ENCODE measurements at regions not wholly inside any gene's neighbourhood (a gene's known extent, or its start where the extent isn't known, plus 50 kb on each side); places are given as distances from the start of the nearest gene placed in this dataset.

DNA sequence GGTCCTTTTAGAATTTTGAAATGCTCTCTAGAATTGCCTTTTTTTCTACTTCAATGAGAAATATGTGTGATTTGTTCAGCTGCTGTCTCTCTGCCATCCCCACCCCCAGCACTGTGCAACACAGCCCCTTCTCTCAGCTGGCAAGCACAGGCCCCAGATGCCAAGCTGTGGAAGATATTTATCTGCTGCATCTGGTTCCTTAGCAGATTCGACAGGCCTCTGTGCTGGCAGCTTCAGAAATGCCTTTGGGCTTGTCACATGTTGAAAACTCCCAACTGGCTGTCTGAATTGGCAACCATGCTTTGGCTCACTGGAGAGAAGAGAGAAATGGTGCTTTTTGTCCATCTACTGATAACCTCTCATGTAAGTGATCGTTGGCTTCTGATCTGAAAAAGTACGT is 206.7 kb upstream of the C1orf87 start:
- Histone ChIP-seq H3K4ac (ENCODE audit: low read depth, low read length) (no peak overlapping the region), H2BK120ac (ENCODE audit: low read depth, low read length, poor library complexity, severe bottlenecking) (no peak overlapping the region), H3K79me2 (ENCODE audit: insufficient read depth, low read length) (no peaks in the 10 kb centered on the region), H3K27me3 (ENCODE audit: insufficient read depth, low read length) (no peaks in the 10 kb centered on the region), H4K8ac (replicated peaks; ENCODE audit: insufficient read length, low read depth, low read length) (no peak overlapping the region), H3K56ac (ENCODE audit: insufficient read length, low read depth, low read length) (no peak overlapping the region), H3K23ac (ENCODE audit: insufficient read length, low read depth, low read length) (no peak overlapping the region), H2AK5ac (ENCODE audit: insufficient read length, low read length) (no peak overlapping the region), H3K9me3 (ENCODE audit: control insufficient read depth, low read depth, low read length) (no peaks in the 10 kb centered on the region), H3K4me2 (ENCODE audit: insufficient read depth, insufficient read length, low read length) (no peak overlapping the region), H2BK5ac (ENCODE audit: insufficient read length, low read length) (no peak overlapping the region), H3T11ph (ENCODE audit: low read length) (no peak overlapping the region), H3K79me1 (ENCODE audit: insufficient read depth, low read depth, low read length, poor library complexity, severe bottlenecking) (no peaks in the 10 kb centered on the region), H3K4me1 (ENCODE audit: insufficient read depth, low read length) (peaks cover 2% of the 10 kb centered on the region; the same call in 1 of the 2 replicates), H2BK20ac (ENCODE audit: low read depth, low read length, poor library complexity, severe bottlenecking) (no peak overlapping the region), H3K18ac (ENCODE audit: insufficient read length, low read depth, low read length) (no peak overlapping the region), H4K91ac (ENCODE audit: insufficient read length, low read depth, low read length) (no peak overlapping the region), H3K14ac (ENCODE audit: insufficient read depth, low read length) (no peak overlapping the region), H2BK15ac (ENCODE audit: low read depth, low read length) (no peak overlapping the region), H2BK12ac (ENCODE audit: insufficient read length, low read depth, low read length) (no peak overlapping the region), H3K9ac (ENCODE audit: extremely low read depth, insufficient read length, low read length) (no peak overlapping the region), H3K27ac (ENCODE audit: insufficient read length, low read depth, low read length) (no peak overlapping the region), H4K5ac (ENCODE audit: insufficient read length, low read depth, low read length) (no peak overlapping the region), H3K23me2 (ENCODE audit: insufficient read length, low read depth, low read length, poor library complexity, severe bottlenecking) (no peaks in the 10 kb centered on the region), H4K20me1 (ENCODE audit: control insufficient read depth, insufficient read depth, insufficient read length) (no peaks in the 10 kb centered on the region), H2AFZ (ENCODE audit: low read length) (no peak overlapping the region)
- Mint-ChIP-seq H3K27me3 (ENCODE audit: low read depth) (no peaks in the 10 kb centered on the region), H3K27ac (no peak overlapping the region; a peak in 1 of 7 replicates), H3K36me3 (ENCODE audit: insufficient read depth in 1 of 3, low read depth in 3 of 3) (no peaks in the 10 kb centered on the region), H3K4me1 (peaks cover 11 to 13% of the 10 kb centered on the region in 2 experiments), H3K9me3 (no peaks in the 10 kb centered on the region), H3K4me3 (no peak overlapping the region)
- no peak for DNase-seq
- TF ChIP-seq, protein P1, sequence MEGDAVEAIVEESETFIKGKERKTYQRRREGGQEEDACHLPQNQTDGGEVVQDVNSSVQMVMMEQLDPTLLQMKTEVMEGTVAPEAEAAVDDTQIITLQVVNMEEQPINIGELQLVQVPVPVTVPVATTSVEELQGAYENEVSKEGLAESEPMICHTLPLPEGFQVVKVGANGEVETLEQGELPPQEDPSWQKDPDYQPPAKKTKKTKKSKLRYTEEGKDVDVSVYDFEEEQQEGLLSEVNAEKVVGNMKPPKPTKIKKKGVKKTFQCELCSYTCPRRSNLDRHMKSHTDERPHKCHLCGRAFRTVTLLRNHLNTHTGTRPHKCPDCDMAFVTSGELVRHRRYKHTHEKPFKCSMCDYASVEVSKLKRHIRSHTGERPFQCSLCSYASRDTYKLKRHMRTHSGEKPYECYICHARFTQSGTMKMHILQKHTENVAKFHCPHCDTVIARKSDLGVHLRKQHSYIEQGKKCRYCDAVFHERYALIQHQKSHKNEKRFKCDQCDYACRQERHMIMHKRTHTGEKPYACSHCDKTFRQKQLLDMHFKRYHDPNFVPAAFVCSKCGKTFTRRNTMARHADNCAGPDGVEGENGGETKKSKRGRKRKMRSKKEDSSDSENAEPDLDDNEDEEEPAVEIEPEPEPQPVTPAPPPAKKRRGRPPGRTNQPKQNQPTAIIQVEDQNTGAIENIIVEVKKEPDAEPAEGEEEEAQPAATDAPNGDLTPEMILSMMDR (conservative IDR thresholded peaks at IDR 0.05), result no peak
- WGBS (ENCODE audit: extremely low coverage, insufficient read length, low lambda C conversion rate), result no CpG with 5 or more reads among the region's 3 CpGs
